GM20431 (cell line): ENCODE measurements at regions not wholly inside any gene's neighbourhood (a gene's known extent, or its start where the extent isn't known, plus 50 kb on each side); places are given as distances from the start of the nearest gene placed in this dataset.

Experiments used
- in situ Hi-C: fragments of 300-500 bp; cut with MseI, MboI; formaldehyde crosslinking; loops from one replicate; pipeline ENCODE4 v1.15.0; 2020; ENCODE audit warnings: low sequenced_read_pairs; ENCODE audit not compliant: unreplicated experiment

DNA sequence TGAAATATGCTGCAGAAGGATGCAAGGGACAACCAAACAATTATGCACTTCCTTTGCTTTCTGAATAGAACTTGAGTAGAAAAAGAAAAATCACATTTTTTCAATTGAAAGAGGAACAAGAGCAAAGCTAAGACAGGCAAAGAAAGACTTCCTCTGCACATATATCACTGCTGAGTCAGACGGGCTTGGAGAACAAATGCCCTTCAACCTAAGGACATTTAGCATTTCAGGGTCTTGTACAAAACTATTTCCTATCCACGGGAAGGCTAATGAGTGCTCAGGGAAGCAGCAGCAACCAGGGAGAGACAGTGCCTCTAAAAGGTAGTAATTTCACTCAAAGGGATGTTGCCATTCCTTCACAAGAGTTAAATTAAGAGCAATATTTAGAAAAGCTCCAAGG, 570.0 kb upstream of the GCFC2 start:
- in situ Hi-C loops, result no loop called here

DNA sequence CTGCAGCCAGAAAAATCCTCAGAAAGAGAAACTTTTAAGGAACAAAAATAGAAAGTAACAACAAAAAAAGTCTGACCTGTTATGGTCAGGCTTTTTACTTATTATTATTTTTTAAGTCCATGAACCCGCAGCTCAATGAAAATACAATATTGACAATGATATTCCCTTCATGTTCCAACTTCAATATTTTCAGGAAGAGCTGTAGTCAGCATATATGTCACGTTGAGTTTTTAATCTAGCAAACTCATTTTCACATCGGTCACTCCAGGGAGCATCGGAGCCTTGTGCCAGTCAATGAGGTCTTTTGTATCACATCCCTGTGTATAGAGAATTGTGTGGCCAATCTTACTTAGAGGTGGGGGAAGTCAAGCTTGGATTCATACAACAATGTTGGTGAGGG, 568.4 kb upstream of the GCFC2 start:
- in situ Hi-C loops, result no loop called here

DNA sequence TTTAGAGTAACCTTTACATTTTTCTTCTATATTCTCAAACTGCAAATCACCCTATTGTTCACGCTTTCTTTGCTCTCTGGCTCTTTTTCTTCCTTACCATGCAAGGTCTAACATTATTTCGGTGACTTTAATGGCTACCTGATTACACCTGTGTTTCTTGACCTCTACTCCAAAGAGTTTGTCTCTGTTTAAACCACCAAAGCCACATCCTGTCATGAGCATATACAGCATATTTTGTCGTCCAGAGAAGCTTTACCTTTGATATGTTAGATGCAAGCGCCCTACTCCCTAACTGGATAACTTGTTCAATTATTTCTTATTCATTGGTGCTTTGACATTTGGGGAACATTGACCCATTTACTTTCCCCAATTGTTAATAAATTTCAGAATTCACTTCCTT, 565.1 kb upstream of the GCFC2 start:
- in situ Hi-C loops, result no loop called here

- in situ Hi-C loops, result no loop called here
These were observed 564.0 kb upstream of the GCFC2 start for GRCh38 chr2:76274676-76275075.

DNA sequence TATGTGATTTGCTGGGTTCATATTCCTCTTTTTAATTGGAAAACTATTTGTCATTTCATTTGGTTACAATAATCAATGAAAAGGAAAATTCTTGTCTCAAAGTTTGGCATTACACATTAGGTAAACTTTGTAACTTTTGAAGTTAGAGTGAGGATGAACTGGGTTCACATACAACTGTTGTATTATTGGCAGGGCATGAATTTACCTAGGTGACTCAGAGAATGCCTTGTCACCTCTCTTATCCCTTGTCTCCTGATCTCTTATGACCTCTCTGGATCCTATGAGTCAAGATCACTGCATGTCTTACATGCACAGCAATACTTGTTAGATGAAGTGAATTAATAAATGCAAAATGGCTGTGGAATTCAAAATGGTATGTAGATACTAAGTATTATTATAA, 563.4 kb upstream of the GCFC2 start:
- in situ Hi-C loops, result no loop called here

DNA sequence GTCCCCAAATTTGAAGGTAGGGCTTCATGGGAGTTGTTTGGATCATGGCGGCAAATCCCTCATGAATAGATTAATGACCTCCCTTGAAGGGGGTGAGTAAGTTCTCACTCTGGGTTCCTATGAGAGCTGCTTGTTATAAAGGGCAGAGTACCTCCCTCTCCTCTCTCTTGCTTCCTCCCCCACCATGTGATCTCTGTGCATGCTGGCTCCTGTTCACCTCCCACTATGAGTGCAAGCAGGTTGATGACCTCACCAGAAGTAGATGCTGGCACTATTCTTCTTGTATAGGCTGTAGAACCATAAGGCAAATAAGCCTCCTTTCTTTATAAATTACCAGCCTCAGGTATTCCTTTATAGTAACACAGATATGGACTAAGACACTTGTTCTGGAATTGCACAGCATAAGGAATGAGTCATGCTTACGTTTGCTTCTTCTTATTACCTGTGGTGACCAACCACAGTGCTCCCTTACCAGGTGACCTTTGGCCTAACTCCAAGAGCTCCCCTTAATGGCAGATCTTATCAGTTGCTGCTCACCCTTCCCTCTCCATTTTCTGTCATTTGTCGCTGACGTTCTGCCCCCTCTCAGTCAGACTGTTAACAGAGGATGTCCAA, 559.5 kb upstream of the GCFC2 start:
- in situ Hi-C loops, result no loop called here

DNA sequence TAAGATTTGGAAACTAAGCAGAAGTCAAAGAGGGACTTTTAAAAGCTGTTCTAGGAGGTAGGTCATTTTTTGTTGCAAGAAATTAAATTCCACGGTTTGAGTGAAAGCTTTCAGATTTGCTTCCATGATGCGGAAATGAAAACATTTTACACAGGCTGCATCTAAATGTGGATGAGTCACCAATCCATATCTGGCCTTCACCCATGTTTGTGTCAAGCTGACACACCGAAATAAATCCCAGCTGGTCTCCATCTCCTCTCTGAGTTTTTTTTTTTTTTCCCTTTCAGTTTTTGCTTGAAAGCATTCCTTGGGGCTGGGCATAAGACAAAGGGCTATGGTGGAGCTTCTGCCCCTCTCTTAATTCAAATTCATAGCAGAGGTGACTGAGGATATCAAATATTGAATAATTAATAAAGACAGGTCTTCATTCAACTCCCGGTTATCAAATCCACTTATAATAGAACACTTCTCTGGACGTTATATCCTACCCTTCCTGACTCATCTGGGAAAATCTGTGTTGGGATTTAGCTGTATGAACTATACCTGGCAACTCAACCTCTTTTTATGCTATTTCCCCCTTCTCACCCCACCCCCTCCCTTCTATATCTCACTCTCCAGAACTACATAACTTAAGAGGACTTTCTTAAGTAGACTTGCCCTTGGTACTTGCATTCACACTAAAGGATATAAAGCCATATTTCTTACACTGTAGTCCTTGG, 558.3 kb upstream of the GCFC2 start:
- in situ Hi-C loops, result no loop called here

DNA sequence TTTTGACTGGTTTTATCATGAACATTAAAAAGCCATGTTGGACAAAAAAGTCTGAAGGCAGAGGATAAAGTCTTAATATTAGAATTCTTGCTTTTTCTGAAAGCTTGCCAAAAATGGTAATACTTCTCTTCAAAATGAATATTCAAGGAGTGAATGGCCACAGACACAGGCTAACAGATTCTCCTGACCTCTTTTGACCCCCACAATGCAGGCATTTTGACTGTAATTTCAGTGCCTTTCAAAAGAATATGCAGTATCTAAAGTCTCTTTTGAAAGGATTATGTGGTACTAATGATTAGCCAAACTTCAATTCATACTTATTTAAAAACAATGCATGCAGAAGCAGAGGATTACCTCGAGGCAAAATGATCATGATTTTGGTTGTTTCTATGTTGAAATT, 557.8 kb upstream of the GCFC2 start:
- in situ Hi-C loops, result no loop called here

GRCh38 chr2:76257802-76258201, 547.1 kb upstream of the GCFC2 start:
- in situ Hi-C loops, result no loop called here

DNA sequence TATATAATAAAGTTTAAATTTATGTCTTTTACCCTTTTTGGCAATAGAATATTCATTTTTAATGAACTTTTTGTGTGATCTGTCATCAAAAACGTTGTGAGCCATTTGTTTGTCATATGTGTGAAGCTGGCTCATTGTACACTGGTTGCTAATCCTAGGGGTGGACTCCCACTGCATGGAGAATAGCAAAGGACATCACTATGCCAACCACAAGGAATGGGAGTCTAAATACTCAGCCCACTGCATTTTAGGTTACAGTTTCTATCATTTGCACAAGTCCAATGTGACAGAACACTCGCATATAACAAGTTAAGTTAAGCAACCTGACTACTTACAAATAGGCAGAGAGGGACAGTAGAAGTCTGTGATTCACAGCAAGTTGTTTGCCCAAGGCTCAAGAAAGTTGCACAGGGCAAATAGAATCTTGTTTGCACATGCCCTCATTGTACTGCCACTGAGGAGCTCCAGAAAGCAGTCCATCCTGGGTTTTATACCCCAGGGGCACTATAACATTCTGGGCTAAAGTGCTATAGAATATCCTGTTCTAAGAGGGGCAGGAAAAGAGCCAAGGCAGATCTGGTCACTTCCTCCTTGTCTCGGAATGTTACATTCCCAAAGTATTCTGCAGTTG, 545.9 kb upstream of the GCFC2 start:
- in situ Hi-C loops, result no loop called here

- in situ Hi-C loops, result no loop called here
These were observed 542.0 kb upstream of the GCFC2 start for GRCh38 chr2:76252704-76253103.

- in situ Hi-C loops, result no loop called here
These were observed 540.6 kb upstream of the GCFC2 start for GRCh38 chr2:76251342-76251741.

GRCh38 chr2:76247006-76247405, 536.3 kb upstream of the GCFC2 start:
- in situ Hi-C loops, result no loop called here

- in situ Hi-C loops, result no loop called here
These were observed 501.6 kb upstream of the GCFC2 start for GRCh38 chr2:76211991-76212985.

DNA sequence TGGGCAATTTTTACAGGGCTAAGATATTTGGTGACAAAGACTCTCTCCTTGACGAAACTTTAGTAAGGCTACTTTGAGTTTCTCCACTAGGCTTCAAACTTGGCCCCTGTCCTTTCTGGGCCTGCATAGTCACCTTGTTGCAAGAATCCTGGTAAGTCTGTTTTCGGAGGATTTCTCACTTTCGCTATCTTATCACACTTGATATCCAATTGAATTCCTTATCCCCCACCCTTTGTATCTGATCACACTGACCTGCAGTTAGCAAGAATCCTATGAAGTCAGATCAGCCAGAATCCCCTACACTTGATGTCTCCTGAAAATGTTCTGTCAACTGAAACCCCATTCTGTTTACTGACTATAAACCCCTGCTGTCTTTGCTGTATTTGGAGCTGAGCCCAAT, 499.8 kb upstream of the GCFC2 start:
- in situ Hi-C loops, result no loop called here

- in situ Hi-C loops, result no loop called here
These were observed 493.3 kb upstream of the GCFC2 start for GRCh38 chr2:76204048-76204447.

- in situ Hi-C loops, result no loop called here
These were observed 492.2 kb upstream of the GCFC2 start for GRCh38 chr2:76202866-76203265.

GRCh38 chr2:76197842-76198448, 487.2 kb upstream of the GCFC2 start:
- in situ Hi-C loops, result no loop called here

DNA sequence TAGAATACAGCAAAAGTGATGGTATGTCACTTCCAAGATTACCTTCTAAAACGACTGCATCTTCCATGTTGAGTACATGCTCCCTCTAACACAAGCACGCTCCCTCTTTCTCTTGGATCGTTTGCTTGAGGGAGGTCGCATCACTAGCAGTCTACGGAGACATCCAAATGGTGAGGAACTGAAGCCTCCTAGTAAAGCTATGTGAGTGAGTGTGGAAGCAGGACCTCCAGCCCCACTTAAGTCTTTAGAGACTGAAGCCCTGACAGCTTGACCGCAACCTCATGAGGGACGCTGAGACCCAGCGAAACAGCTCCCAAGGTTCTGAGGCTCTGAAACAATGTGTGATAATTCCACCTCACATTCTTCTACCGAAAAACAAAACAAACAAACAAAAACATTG, 486.7 kb upstream of the GCFC2 start:
- in situ Hi-C loops, result no loop called here
